Middle frontal gyrus (tissue), 1 donor: ENCODE measurements at regions not wholly inside any gene's neighbourhood (a gene's known extent, or its start where the extent isn't known, plus 50 kb on each side); places are given as distances from the start of the nearest gene placed in this dataset.
A peak's percentile ranks its signal among the peaks of the same experiment; 100 is the strongest.

Source experiments
- DNase-seq: peaks from one replicate; pipeline ENCODE4 v3.0.0-alpha.2; 2015; ENCODE audit warnings: low spot score; ENCODE audit errors: extremely low spot score

DNA sequence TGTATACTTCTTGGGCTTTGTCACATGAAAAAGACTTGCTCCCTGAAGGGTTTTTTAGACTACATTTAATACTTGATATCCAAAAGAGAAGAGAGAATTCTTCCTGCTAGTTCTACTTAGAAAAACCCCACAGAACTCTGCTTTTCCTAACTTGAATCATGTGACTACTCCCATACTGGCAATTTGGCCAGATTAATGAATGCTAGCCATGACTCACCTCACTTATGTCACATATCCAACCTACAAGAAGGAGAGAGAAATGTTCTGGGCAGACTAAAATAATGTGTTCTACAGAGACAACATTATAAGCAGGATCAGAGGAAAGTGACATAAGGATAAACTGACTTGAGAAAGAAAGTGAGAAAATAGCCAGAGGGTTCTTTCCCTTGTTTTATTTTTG is 249.3 kb upstream of the GULP1 start:
- DNase-seq = peak; percentile 37

DNA sequence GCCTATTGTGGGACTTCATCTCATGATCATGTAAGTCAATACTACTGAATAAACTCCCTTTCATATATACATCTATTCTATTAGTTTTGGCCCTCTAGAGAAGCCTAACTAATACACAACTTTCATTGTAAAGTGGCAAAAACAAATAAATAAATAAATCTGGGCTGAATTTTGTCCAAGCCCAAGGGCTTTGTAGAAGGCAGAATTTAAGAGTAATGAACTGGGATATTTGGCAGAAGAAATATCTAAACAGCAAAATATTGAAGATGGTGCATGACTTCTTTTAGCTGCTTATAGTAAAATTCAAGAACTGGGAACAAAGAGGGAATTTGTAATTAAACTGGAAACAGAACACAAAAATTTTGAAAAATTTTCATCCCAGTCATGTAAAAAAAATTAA is 246.7 kb upstream of the GULP1 start:
- DNase-seq = no peak

DNA sequence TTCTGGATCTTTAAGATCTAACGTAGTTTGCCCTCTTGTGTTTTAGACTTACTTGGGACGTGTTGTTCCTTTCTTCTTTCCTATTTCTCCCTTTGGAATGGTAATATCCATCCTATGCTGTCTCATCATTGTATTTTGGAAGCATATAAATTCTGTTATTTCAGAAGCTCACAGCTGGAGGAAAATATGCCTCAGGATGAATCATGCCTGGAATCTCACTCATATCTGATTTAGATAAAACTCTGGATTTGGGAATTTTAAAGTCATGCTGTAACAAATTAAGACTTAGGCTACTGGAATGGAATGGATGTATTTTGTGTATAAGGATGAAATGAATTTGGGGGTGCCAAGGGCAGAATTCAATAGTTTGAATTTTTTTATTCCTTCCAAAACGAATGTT is 245.2 kb upstream of the GULP1 start:
- DNase-seq = no peak

DNA sequence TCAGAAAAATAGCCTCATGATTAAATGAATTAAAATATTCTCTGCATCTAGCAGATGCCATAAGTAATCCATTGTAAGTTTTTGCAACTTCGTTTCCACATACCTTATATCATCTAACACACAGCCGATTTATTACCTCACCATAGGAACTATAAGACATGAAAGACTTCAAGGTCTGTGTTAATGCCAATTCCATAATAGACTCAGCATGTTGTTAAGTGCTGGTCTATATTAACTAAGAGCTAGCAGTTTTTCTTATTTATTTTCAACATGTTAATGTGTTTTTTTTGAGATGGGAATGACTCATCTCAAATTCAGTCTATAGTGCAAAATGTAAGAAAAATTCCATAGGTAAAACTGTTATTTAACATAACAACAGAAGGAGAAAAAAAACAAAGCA is 243.9 kb upstream of the GULP1 start:
- DNase-seq = no peak

DNA sequence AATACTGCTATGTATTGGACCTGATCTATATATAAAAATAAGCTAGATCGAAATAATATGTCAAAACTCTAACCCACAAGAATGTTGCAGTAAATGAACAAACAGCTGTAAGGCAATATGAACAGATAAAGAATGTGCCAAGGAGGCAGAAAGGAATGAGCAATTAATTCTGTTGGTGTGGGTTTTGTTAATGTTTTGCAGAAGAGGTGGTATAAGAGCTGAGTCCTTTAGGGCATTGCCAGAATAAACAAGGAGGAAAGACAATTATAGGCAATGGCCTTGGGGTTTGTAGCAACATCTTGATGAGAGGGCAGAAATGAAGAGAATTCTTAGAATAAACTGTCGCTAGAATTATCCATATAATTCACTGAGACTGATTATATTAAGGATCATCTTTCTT is 240.9 kb upstream of the GULP1 start:
- no peak for DNase-seq

DNA sequence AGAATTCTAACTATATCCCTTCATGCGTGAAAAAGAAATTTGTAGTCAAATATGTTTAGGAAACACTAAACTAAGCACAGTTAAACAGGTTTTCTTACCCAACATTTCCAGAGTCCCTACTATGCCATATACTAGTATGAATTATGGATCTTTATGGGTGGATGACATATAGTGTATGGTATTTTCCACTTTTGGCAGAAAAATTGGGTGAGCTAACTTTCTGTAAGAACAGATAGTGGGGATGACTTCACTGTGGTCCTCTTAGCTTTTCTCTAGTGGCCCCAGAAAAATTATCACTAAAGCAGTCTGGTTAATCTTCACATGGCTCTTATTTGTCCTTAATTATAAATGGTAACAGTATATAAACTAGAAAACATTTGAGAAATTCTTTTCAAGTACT is 240.0 kb upstream of the GULP1 start:
- no peak for DNase-seq

DNA sequence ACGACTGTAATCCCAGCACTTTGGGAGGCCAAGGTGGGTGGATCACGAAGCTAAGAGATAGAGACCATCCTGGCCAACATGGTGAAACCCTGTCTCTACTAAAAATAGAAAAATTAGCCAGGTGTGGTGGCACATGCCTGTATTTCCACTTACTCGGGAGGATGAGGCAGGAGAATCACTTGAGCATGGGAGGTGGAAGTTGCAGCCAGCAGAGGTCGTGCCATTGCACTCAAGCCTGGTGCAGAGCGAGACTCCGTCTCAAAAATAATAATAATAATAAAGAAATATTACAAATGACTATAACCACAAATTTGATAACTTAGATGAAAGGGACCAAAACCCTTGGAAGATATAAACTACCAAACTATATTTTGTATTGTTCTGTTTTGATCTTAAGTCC is 226.3 kb upstream of the GULP1 start:
- DNase-seq = no peak

DNA sequence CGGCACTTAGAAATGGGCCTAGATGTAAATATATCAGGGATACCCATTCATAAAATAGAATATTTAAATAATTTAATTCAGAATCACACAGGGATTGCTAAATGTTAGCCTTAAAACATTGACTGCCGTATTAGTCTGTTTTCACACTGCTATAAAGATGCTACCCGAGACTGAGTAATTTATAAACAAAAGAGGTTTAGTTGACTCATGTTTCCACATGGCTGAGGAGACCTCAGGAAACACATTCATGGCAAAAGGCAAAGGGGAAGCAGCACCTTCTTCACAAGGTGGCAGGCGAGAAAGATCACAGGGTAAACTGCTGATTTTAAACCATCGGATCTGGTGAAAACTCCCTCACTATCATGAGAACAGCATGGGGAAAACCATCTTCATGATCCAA is 223.6 kb upstream of the GULP1 start:
- no peak for DNase-seq

DNA sequence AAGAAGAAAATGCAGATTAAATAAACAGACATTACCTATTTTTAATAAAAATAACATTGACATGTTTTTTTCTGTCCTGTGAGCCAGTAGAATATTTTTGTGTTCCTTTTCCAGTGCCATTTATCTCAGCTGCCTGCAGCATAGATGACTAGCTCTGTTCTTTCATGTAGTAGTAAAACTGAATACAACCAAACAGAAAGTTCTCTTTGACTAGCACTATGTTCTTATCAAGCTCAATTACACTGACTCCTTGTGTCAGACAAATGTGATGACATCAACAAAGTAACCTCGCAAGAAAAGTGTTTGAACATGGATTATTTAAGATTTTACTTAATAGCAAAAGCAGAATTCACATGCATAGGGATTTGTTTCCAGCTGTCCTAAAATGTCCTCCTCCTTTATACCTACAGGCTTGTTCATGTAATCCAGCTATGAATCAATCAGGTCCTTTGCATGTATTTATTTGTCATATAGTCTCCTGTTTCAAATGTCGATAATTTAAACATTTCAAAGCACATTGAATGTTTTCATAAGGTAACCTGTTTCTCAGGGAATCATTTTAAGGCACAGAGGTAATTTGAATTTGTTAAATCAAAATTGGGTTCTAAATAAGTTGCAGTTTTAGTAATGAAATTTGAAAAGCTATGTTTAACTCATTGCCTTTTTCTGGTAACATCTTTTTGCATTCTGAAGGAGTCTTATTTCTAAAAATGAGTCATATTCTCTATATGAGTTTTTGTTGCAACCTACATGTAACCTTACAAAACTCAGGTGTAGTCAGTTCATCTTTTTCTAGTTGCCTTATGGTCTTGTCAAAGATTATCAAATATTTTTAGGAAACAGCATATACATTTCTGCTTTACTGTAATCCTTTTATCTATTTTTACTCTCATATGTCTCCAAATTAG is 215.3 kb upstream of the GULP1 start:
- no peak for DNase-seq

DNA sequence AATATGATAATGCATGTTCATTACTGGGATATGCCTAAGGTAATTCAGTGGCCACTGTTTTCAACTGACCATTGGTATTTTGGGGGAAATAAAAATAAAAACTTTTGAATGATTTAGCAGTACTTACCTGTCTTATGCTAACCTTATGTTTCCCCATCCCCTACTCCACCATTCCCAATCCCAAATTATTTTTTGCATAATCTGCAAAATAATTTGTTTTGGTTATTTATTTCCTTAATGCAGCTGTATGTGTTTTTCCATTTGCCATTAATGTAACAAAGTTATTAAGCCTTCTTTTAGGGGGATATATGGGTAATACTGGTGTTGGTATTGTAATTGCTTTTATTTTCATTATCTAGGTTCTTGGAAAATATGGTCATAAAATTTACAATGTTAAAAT is 213.9 kb upstream of the GULP1 start:
- DNase-seq = no peak

DNA sequence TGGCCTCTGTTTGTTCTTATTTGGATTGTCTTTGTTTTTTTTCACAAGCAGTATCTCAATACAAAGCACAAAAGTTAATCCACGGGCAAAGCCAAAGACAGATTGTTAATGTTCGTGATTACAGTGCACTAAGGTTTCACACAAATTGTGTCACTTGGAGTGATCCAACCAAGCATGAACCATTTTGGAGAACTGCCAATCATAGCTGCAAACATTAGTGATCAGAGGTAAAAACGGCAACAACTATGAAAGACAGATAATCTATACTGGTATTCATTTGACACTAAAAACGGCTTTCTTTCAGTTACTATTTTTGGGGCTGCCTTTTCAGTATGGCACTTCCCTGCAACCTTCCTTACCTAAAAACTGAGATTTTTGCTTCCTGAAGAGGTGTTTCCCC is 213.1 kb upstream of the GULP1 start:
- no peak for DNase-seq

DNA sequence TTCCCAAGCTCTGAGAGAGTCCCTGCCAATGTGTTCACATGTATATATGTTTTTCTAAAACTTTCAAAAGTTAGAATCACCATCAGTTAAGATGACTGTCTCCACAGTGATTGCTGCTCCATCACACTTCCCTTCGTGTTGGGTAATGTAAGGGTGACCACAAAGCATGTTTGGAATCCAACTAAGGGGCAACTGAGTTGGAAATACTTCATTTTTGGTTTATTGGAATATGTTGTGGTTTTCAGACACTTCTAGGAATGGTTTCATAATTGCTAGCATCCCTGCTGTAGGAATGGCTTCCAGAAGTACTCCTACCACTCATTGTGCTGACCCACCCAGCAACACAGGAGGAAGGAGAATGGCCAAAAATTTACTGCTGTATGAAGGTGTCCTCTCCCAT is 212.5 kb upstream of the GULP1 start:
- no peak for DNase-seq

DNA sequence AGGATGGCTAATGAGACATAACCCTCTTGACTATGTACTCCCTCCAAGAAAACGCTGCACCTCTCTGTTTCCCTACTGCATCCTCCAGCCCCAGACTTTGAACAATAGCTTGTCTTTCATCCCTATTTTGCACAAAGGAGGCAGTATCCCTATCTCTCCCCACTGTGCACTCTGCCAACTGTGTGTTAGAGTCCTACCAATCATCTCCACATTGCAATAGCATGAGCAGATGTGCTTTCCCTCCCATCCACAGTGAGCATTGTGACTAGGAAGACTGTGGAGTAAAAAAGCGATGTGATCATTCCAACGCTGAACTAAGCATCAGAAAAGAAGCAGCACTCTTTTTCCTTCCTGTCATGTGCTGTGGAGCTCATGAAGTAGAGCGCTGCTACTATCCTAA is 206.3 kb upstream of the GULP1 start:
- DNase-seq = peak; percentile 42

DNA sequence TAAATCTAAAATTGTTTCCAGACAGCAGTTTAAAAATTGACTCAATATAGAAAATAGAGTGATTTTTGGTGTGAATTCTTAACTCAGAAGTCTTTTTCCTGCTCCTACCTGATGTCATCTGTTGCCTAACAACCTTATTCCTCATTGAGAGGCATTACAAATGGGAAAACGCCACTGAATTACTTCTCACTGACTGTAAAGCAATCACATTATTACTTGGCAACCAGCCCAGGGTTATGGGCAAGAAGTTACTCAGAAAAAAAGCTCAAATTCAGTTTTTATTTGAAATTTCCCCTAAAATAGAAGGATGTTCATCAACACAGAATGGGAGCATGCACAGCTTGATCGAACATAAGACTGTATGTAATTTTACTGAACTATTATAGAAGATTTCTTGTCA is 201.8 kb upstream of the GULP1 start:
- DNase-seq = no peak

DNA sequence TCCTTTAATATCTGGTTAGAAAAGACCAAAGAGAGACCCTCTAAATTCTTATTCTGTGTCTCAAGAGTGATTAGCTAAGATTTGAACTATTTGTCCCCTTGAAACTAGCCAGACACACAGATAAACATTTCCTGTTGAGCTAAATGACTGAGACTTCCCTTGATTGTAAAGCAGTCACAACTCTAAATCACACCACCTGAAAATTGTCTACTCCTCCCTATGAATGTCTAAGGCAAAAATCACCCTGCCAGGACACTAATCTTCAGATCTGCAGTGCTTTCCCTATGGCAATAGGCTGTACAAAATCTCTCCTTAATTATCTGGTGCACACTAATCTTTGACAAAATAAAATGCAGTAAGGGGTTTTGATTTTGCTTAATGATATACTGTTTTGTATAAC is 200.5 kb upstream of the GULP1 start:
- no peak for DNase-seq

DNA sequence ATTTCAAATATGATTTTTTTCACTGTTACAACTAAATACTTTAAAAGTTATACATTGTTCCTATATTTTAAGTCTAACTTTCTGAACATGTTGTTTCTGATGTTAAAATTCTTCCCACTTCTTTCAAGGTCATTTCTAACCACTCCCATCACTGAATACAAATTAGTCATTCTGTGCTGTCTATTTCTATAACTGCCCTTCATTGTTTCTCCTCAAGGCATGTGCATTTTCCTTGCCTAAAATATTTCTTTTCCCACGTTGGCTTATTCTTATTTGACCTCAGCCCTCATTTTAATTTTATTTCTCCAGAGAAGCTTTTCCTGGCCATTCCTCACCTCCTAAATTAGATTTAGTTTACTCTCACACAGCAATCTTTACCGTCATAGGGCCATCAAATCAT is 198.9 kb upstream of the GULP1 start:
- no peak for DNase-seq

DNA sequence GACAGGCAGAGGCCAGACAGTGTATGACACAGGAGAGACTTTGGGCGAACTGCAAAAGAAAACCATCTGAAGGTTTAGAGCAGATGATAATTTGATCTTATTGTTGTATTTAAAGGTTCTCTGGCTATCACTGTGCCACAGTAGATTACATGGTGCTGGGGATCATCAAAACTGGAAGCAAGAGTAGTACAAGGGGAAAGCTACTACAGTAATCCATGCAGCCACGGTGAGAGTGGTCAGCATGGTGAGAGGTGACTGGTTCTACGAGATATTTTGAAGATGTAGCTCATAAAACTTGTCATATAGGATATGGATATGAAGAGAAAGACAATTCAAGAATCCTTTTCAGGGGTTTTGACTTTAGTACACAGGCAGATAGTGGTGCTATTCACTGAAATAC is 194.8 kb upstream of the GULP1 start:
- DNase-seq = no peak

DNA sequence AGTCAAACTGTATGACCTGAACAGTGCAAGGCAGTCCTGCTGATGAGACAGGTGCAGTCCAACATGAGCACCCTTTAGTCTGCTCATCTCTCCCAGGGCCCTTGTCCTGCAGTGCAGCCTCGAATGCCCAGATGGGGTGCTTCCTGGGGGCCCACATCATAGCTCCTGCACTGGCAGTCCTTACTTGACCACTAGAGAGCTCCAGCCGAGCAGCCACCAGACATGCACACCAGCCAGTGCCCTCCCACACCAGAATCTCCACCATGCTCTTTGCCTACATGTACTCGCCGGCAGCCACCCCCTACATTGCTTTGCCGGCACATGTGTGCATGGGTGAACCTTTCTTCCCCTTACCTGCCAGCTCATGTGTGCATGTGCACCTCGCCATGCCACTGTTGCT is 188.8 kb upstream of the GULP1 start:
- no peak for DNase-seq

DNA sequence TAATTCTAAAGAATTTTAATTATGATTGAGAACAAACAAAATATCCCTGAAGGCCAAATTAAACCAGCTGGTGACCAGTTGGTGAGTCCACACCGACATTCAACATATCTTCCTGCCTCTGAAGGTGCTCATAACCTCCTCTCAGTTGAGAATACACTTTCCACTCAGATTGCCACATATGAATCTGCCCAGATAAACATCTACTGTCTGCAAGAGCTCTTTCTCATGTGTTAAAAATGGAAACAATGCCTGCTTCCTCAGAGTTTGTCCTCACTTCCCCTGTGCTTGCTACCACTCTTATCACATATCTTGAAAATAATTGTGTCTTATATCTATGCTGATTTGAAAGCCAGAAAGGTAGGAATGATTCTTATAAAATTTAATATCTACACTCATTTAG is 177.7 kb upstream of the GULP1 start:
- no peak for DNase-seq

DNA sequence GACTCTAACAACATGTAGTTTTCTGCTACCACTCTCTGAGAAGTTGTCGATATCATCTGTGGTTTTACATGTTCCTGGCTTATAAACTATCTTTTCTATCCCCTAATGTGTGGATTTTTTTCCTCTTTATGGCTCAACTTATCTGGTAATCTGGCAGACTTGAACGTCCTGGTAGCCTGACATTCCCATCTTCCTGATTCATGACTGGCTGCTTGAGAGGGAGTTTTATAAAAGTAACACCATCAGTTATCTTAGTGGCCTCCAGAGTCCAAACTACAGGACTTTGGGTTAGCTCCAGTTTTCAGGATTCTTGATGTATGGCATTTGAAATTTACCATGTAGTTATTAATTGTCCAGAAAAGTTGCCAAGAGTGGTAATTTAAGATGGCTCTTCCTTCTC is 174.0 kb upstream of the GULP1 start:
- DNase-seq = no peak

DNA sequence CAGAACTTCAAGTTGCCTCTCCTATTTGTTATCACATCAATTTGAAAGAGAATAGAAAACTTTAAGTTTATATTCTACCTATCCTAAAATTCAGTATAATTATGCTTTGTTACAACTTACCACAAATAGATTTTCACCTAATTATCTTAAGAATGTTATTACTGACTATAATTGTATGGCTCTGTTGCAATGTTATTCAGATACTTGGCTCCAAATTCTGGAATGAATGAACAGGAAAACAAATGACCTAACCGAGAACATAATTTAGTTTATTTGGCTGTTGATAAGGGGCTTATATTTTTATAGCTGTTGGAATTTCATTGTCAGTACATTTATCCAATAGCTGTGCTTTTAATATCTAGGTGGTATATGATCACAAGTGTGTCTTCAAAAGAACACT is 173.2 kb upstream of the GULP1 start:
- DNase-seq = no peak

DNA sequence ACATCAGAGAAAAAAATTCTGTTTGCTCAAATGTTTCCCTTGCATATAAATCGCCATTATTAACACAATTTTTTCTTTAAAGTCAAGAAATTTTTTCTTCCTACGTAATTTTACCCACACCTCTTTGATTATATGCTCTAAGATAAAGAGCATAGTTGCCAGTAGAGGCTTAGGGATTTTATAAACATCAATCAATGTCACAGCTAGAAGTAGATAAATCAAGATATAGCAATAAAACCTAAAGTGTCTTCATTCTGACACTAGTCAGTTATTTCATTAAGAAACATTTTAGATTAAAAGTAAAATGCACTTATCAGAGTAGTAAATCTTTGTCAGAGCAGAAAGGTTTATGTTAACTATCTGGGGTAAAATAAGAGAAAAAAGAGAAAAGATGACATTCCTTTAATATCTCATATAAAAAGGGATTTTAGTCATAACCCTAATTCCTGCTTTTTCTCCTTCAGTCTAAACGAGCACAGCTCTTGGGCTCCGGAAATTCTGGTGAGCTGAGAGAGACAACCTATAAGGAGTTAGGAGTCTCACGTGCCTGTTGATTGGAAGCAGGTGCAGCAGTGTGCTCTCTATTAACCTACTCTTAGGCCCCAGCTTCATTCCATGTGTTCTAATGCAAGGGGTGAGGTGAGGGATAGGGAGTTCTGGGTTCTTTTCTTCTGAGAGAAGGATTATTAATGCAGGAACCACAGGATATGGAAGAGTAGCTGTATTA is 172.4 kb upstream of the GULP1 start:
- DNase-seq = no peak

DNA sequence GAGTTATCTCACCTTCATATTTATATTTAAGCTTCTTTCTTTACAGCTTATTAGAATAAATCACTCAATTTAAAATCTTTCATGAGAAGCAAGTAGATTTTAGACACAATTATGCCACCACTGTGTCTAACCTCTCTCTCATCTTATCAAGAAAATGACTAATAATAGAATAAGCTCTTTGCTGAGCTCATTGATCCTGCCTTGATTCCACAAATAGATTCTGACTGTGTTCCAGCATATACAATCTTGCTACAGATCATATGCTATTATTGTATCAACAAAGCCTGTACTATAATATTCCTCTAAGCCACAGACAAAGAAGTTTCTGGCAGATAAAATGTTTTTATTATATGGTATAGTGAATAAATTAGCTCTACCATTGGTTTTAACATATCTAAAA is 168.7 kb upstream of the GULP1 start:
- no peak for DNase-seq
